Neural crest cell (in vitro differentiated cells): ENCODE measurements at regions not wholly inside any gene's neighbourhood (a gene's known extent, or its start where the extent isn't known, plus 50 kb on each side); places are given as distances from the start of the nearest gene placed in this dataset.

Source experiments
- DNase-seq: peaks from one replicate; pipeline ENCODE4 v3.0.0; 2021; ENCODE audit warnings: low read depth, mixed read lengths, low spot score
- H3K27ac Mint-ChIP-seq: one replicate; pipeline ENCODE4 v1.8.0; 2021; ENCODE audit warnings: mild to moderate bottlenecking, mixed read lengths; ENCODE audit not compliant: unreplicated experiment
- H3K27me3 Mint-ChIP-seq: 2 replicates; pipeline ENCODE4 v1.8.0; 2021; ENCODE audit warnings: low read depth, mild to moderate bottlenecking, mixed read lengths
- H3K36me3 Mint-ChIP-seq: 2 replicates; pipeline ENCODE4 v1.8.0; 2021; ENCODE audit warnings: low read depth, mild to moderate bottlenecking, mixed read lengths
- H3K4me1 Mint-ChIP-seq: 2 replicates; pipeline ENCODE4 v1.8.0; 2021; ENCODE audit warnings: mixed read lengths
- H3K4me3 Mint-ChIP-seq: one replicate; pipeline ENCODE4 v1.8.0; 2021; ENCODE audit warnings: mild to moderate bottlenecking, mixed read lengths
- H3K9me3 Mint-ChIP-seq: 2 replicates; pipeline ENCODE4 v1.8.0; 2021; ENCODE audit warnings: mixed read lengths
- CTCF ChIP-seq: fragments of 200-600 bp; sonication (generic); conservative IDR thresholded peaks from 2 replicates; pipeline ENCODE4 v1.5.0; 2021; ENCODE audit warnings: antibody characterized with exemption, mild to moderate bottlenecking

GRCh38 chr6:165758441-165758840, 95.4 kb upstream of the PDE10A start:
- no peak for TF ChIP-seq CTCF
- Mint-ChIP-seq H3K36me3 (no peaks in the 10 kb centered on the region), H3K4me3 (no peak overlapping the region), H3K9me3 (peaks cover 5% of the 10 kb centered on the region), H3K27me3 (no peaks in the 10 kb centered on the region), H3K4me1 (no peaks in the 10 kb centered on the region), H3K27ac (no peak overlapping the region)
- DNase-seq: no peak

- no peak for DNase-seq
- no peak overlapping the region for H3K27ac Mint-ChIP-seq
- H3K9me3 Mint-ChIP-seq: peaks cover 2% of the 10 kb centered on the region
- no peak for TF ChIP-seq CTCF
- no peaks in the 10 kb centered on the region for H3K4me1 Mint-ChIP-seq
- H3K4me3 Mint-ChIP-seq: no peak overlapping the region
- H3K27me3 Mint-ChIP-seq: no peaks in the 10 kb centered on the region
- no peaks in the 10 kb centered on the region for H3K36me3 Mint-ChIP-seq
Measured at GRCh38 chr6:165755583-165755982, 92.5 kb upstream of the PDE10A start.

GRCh38 chr6:165753506-165753905, 90.5 kb upstream of the PDE10A start:
- H3K9me3 Mint-ChIP-seq: peaks cover 10% of the 10 kb centered on the region
- peaks cover 6% of the 10 kb centered on the region for H3K36me3 Mint-ChIP-seq
- no peak overlapping the region for H3K4me3 Mint-ChIP-seq

GRCh38 chr6:165752451-165752850, 89.4 kb upstream of the PDE10A start:
- peaks cover 10% of the 10 kb centered on the region for H3K9me3 Mint-ChIP-seq
- no peak overlapping the region for H3K27ac Mint-ChIP-seq
- no peaks in the 10 kb centered on the region for H3K27me3 Mint-ChIP-seq
- H3K4me3 Mint-ChIP-seq: no peak overlapping the region
- peaks cover 4% of the 10 kb centered on the region for H3K4me1 Mint-ChIP-seq
- DNase-seq: no peak
- peaks cover 6% of the 10 kb centered on the region for H3K36me3 Mint-ChIP-seq
- no peak for TF ChIP-seq CTCF

More at GRCh38 chr6:165753506-165753905, 90.5 kb upstream of the PDE10A start:
- no peaks in the 10 kb centered on the region for H3K27me3 Mint-ChIP-seq
- DNase-seq: no peak
- TF ChIP-seq CTCF: no peak
- no peak overlapping the region for H3K27ac Mint-ChIP-seq
- H3K4me1 Mint-ChIP-seq: peaks cover 4% of the 10 kb centered on the region

- Mint-ChIP-seq H3K27ac (no peak overlapping the region), H3K27me3 (no peaks in the 10 kb centered on the region), H3K9me3 (peaks cover 10% of the 10 kb centered on the region), H3K4me3 (no peak overlapping the region), H3K36me3 (peaks cover 6% of the 10 kb centered on the region), H3K4me1 (peaks cover 5% of the 10 kb centered on the region)
- TF ChIP-seq CTCF: no peak
- DNase-seq: no peak
Measured at GRCh38 chr6:165751486-165751885, 88.4 kb upstream of the PDE10A start.

GRCh38 chr6:165749163-165749562, 86.1 kb upstream of the PDE10A start:
- Mint-ChIP-seq H3K27me3 (no peaks in the 10 kb centered on the region), H3K36me3 (peaks cover 6% of the 10 kb centered on the region), H3K27ac (no peak overlapping the region), H3K4me1 (peaks cover 13% of the 10 kb centered on the region), H3K4me3 (no peak overlapping the region), H3K9me3 (peaks cover 10% of the 10 kb centered on the region)
- DNase-seq: no peak
- TF ChIP-seq CTCF: no peak
